ENCODE measurements at regions not wholly inside any gene's neighbourhood (a gene's known extent, or its start where the extent isn't known, plus 50 kb on each side); places are given as distances from the start of the nearest gene placed in this dataset.
"Not testable (repeated sequence)": the region's sequence is repeated elsewhere in the genome, so short reads cannot be mapped to it uniquely, and the experiment has no call there.

DNA sequence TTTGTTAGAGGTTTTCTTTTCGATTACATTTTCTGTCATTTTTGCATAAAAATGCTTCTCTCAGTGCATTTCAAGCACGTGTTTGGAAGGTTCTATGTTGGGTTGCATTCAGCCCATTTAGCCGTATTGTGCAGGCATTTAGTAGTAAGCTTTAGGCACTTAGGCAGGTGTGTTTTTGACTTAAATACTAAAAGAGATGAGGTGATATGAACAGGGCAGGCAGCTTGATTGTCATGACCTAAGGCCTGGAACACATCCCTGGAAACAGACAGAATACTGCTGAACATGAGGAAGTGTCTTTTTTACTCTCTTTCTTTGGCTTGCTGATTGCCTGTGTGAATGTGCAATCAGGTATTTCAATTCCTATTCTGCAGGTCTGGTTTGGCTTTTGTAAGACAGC lies 610.5 kb upstream of the MAN1A1 start:
- H3K79me2 ChIP-seq (ENCODE audit: control insufficient read depth, insufficient read depth, low read length, unreplicated experiment): no peaks in the 10 kb centered on the region

DNA sequence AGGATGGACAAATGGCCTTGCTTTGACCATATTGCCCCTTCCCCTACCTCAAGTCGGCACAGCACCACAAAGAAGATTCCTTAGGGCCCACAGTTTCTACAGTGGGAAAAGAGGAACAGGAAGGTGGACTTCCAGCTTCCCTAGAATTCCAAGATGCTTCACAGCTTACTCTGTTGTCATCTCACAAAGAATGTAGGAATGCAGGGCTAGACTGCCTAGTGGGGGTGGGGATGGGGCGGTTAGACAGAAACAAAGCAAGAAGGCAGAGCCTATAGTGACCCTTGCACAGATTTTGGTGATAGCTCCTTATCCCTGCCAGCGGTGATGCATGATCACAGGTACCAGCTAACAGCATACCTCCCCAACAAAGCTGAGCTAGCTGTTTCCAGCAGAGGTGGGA lies 607.6 kb upstream of the MAN1A1 start:
- Histone ChIP-seq H3K27me3 (ENCODE audit: insufficient read depth, low read length) (no peaks in the 10 kb centered on the region), H3K27ac (ENCODE audit: low read depth, low read length) (no peak overlapping the region), H2AFZ (ENCODE audit: low read length, unreplicated experiment) (no peak overlapping the region), H3K4me3 (ENCODE audit: low read depth, low read length) (no peak overlapping the region), H3K4me1 (ENCODE audit: control insufficient read depth, insufficient read depth, low read length, unreplicated experiment) (no peaks in the 10 kb centered on the region), H3K36me3 (ENCODE audit: insufficient read depth, low read length) (no peaks in the 10 kb centered on the region), H3K79me2 (ENCODE audit: control insufficient read depth, insufficient read depth, low read length, unreplicated experiment) (no peaks in the 10 kb centered on the region)

More for the DNA sequence above, 610.5 kb upstream of the MAN1A1 start:
- Histone ChIP-seq H2AFZ (ENCODE audit: low read length, unreplicated experiment) (no peak overlapping the region), H3K4me3 (ENCODE audit: low read depth, low read length) (no peak overlapping the region), H3K4me1 (ENCODE audit: control insufficient read depth, insufficient read depth, low read length, unreplicated experiment) (no peaks in the 10 kb centered on the region), H3K36me3 (ENCODE audit: insufficient read depth, low read length) (no peaks in the 10 kb centered on the region), H3K27ac (ENCODE audit: low read depth, low read length) (no peak overlapping the region), H3K27me3 (ENCODE audit: insufficient read depth, low read length) (no peaks in the 10 kb centered on the region)

DNA sequence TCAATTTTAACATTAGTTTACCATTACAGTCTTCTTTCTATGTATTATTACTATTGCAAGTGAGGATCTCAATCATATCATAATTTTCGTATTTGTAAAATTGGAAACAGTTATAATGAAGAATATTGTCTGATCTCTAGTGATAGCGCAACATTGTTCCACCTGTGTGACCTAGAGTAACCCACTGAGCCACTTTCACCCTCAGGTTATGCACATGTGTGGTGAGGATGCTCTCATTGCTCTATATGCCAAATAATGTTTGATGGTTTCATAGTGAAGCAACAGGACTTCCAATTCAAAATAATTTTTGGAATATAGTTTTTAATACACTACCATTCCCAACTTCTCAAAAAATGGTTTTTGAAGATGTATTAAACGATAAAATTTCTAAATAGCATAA lies 603.1 kb upstream of the MAN1A1 start:
- H3K27ac ChIP-seq (ENCODE audit: low read depth, low read length): no peak overlapping the region
- no peaks in the 10 kb centered on the region for H3K27me3 ChIP-seq (ENCODE audit: insufficient read depth, low read length)
- H3K4me1 ChIP-seq (ENCODE audit: control insufficient read depth, insufficient read depth, low read length, unreplicated experiment): no peaks in the 10 kb centered on the region
- no peaks in the 10 kb centered on the region for H3K36me3 ChIP-seq (ENCODE audit: insufficient read depth, low read length)
- H2AFZ ChIP-seq (ENCODE audit: low read length, unreplicated experiment): no peak overlapping the region
- H3K79me2 ChIP-seq (ENCODE audit: control insufficient read depth, insufficient read depth, low read length, unreplicated experiment): no peaks in the 10 kb centered on the region
- no peak overlapping the region for H3K4me3 ChIP-seq (ENCODE audit: low read depth, low read length)

DNA sequence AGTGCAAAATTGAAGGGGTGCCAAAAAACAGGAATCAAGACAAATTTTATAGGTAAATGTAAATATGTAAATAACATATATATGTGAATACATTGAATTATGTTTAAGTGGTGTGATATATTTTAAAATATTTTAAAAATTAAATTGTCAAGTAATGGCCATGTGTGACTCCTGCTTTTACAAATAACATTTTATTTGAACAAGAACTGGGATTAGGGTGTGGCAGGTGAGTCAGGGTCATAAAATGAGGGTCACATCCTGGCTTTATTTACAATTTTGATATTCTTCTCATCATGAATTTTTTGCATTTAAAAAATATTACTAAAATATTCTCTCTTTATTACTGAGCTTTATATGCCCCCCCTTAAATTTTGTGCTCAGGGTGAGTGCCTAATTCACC lies 601.1 kb upstream of the MAN1A1 start:
- H3K27me3 ChIP-seq (ENCODE audit: insufficient read depth, low read length): no peaks in the 10 kb centered on the region
- no peak overlapping the region for H3K27ac ChIP-seq (ENCODE audit: low read depth, low read length)
- no peak overlapping the region for H3K4me3 ChIP-seq (ENCODE audit: low read depth, low read length)
- no peaks in the 10 kb centered on the region for H3K36me3 ChIP-seq (ENCODE audit: insufficient read depth, low read length)
- H3K79me2 ChIP-seq (ENCODE audit: control insufficient read depth, insufficient read depth, low read length, unreplicated experiment): no peaks in the 10 kb centered on the region
- no peaks in the 10 kb centered on the region for H3K4me1 ChIP-seq (ENCODE audit: control insufficient read depth, insufficient read depth, low read length, unreplicated experiment)
- no peak overlapping the region for H2AFZ ChIP-seq (ENCODE audit: low read length, unreplicated experiment)

DNA sequence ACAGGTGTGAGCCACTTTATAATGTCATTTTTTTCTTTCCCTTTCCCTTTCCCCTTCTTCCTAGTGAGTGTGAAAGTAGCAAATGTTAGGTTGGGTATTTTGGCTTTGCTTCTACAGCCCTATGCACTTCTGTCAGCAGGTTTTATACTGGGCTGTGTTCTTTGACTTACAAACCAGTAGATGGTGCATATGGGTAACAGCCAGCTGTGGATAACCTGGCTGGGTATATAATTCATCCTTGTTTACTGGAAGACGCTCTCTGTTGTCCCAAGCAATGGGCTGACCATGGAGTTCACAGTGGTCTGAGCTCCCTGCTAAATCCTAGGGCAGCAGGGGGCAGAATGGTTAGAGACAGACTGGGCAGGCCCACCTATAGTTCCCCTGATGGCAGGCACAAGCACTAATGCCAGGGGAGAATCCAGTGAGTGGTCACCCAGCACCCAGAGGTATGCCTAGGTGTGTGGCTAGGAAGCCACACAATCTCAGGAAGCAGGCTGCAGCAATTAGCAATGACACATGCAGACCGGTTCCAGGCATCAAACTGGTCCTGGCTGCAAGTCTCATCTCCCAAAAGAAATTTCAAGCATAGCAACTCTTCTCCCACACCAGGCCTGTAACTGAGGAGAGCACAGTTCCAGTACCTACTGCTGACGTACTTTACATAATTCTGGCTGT lies 592.7 kb upstream of the MAN1A1 start:
- Histone ChIP-seq H3K79me2 (ENCODE audit: control insufficient read depth, insufficient read depth, low read length, unreplicated experiment) (no peaks in the 10 kb centered on the region), H3K36me3 (ENCODE audit: insufficient read depth, low read length) (no peaks in the 10 kb centered on the region), H3K4me1 (ENCODE audit: control insufficient read depth, insufficient read depth, low read length, unreplicated experiment) (no peaks in the 10 kb centered on the region), H3K27ac (ENCODE audit: low read depth, low read length) (no peak overlapping the region), H2AFZ (ENCODE audit: low read length, unreplicated experiment) (no peak overlapping the region), H3K4me3 (ENCODE audit: low read depth, low read length) (no peak overlapping the region), H3K27me3 (ENCODE audit: insufficient read depth, low read length) (no peaks in the 10 kb centered on the region)

DNA sequence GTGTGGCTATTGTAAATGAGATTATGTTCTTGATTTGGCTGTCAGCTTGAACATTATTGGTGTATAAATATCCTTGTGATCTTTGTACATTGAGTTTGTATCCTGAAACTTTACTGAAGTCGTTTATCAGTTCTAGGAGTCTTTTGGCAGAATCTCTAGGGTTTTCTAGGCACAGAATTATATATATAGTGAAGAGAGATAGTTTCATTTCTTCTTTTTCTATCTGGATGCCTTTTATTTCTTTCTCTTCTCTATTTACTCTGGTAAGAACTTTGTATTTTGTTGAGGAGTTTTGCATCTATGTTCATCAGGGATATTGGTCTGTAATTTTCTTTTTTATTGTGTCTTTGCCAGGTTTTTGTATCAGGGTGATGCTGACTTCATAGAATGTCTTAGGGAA lies 589.2 kb upstream of the MAN1A1 start:
- Histone ChIP-seq H3K27ac (ENCODE audit: low read depth, low read length) (no peak overlapping the region), H3K27me3 (ENCODE audit: insufficient read depth, low read length) (no peaks in the 10 kb centered on the region), H3K79me2 (ENCODE audit: control insufficient read depth, insufficient read depth, low read length, unreplicated experiment) (no peaks in the 10 kb centered on the region), H3K4me3 (ENCODE audit: low read depth, low read length) (no peak overlapping the region), H3K36me3 (ENCODE audit: insufficient read depth, low read length) (no peaks in the 10 kb centered on the region), H3K4me1 (ENCODE audit: control insufficient read depth, insufficient read depth, low read length, unreplicated experiment) (no peaks in the 10 kb centered on the region), H2AFZ (ENCODE audit: low read length, unreplicated experiment) (no peak overlapping the region)

DNA sequence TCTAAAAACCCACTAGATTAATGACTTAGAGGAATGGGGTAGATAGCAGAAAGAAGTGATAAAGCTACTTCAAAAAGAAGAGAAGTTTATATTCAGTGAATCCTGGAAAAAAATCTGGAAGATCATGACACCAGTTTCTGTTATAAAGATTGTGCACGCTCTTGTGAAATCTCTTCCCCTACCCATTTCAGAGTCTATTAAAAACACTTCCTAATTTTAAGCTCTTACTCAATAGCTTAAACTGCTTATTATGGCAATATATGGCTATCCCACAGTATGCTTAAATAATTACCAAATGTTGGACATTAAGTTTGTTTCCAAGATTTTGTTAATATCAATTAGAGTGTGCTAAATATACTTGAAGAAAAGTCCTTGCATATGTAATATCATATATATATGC lies 585.3 kb upstream of the MAN1A1 start:
- H3K36me3 ChIP-seq (ENCODE audit: insufficient read depth, low read length): no peaks in the 10 kb centered on the region
- H3K27me3 ChIP-seq (ENCODE audit: insufficient read depth, low read length): no peaks in the 10 kb centered on the region
- no peak overlapping the region for H3K27ac ChIP-seq (ENCODE audit: low read depth, low read length)
- no peaks in the 10 kb centered on the region for H3K4me1 ChIP-seq (ENCODE audit: control insufficient read depth, insufficient read depth, low read length, unreplicated experiment)
- no peak overlapping the region for H3K4me3 ChIP-seq (ENCODE audit: low read depth, low read length)
- no peak overlapping the region for H2AFZ ChIP-seq (ENCODE audit: low read length, unreplicated experiment)
- H3K79me2 ChIP-seq (ENCODE audit: control insufficient read depth, insufficient read depth, low read length, unreplicated experiment): no peaks in the 10 kb centered on the region

DNA sequence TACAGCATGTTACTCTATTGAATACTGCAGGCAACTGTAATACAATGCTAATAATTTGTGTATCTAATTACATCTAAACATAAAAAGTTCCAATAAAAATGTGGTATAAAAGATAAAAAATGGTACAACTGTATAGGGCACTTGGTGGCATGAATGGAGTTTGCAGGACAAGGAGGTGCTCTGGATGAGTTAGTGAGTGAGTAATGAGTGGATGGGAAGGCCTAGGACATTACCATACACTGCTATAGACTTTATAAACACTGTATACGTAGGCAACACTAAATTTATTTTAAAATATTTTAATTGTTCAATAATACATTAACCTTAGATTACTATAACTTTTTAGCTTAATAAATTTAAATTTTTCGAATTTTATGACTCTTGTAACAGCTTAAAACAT lies 579.6 kb upstream of the MAN1A1 start:
- Histone ChIP-seq H3K4me1 (ENCODE audit: control insufficient read depth, insufficient read depth, low read length, unreplicated experiment) (no peaks in the 10 kb centered on the region), H2AFZ (ENCODE audit: low read length, unreplicated experiment) (no peak overlapping the region), H3K4me3 (ENCODE audit: low read depth, low read length) (no peak overlapping the region), H3K79me2 (ENCODE audit: control insufficient read depth, insufficient read depth, low read length, unreplicated experiment) (no peaks in the 10 kb centered on the region), H3K27ac (ENCODE audit: low read depth, low read length) (no peak overlapping the region), H3K36me3 (ENCODE audit: insufficient read depth, low read length) (no peaks in the 10 kb centered on the region), H3K27me3 (ENCODE audit: insufficient read depth, low read length) (no peaks in the 10 kb centered on the region)

DNA sequence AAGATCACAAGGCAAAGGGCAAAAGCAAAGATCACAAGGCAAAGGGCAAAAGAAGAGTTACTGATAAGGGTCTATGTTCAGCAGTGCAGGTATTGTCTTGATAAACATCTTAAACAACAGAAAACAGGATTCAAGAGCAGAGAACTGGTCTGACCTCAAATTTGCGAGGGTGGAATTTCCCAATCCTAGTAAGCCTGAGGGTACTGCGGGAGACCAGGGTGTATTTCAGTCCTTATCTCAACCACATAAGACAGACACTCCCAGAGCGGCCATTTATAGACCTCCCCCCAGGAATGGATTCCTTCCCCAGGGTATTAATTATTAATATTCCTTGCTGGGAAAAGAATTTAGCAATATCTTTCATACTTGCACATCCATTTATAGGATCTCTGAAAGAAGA lies 575.3 kb upstream of the MAN1A1 start:
- not testable (repeated sequence) for H3K4me3 ChIP-seq (ENCODE audit: low read depth, low read length); H3K79me2 ChIP-seq (ENCODE audit: control insufficient read depth, insufficient read depth, low read length, unreplicated experiment); H3K4me1 ChIP-seq (ENCODE audit: control insufficient read depth, insufficient read depth, low read length, unreplicated experiment); H3K27me3 ChIP-seq (ENCODE audit: insufficient read depth, low read length); H2AFZ ChIP-seq (ENCODE audit: low read length, unreplicated experiment); H3K27ac ChIP-seq (ENCODE audit: low read depth, low read length); H3K36me3 ChIP-seq (ENCODE audit: insufficient read depth, low read length)

DNA sequence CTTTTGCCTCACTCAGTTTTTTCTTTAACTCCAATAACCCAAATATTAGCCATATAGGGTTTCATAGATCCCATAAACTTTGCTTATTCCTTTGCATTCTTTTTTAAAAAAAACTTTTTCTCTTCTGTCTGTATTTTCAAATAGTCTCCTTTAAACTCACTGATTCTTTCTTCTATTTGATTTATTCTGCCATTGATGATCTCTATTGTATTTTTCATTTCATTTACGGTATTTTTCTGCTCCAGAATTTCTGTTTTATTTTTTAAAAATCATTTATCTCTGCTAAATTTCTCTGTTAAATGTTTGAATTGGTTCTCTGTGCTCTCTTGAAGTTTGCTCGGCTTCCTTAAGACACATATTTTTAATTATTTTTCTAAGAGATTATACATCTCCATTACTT lies 573.3 kb upstream of the MAN1A1 start:
- no peaks in the 10 kb centered on the region for H3K27me3 ChIP-seq (ENCODE audit: insufficient read depth, low read length)
- no peaks in the 10 kb centered on the region for H3K4me1 ChIP-seq (ENCODE audit: control insufficient read depth, insufficient read depth, low read length, unreplicated experiment)
- H3K4me3 ChIP-seq (ENCODE audit: low read depth, low read length): no peak overlapping the region
- no peak overlapping the region for H3K27ac ChIP-seq (ENCODE audit: low read depth, low read length)
- no peak overlapping the region for H2AFZ ChIP-seq (ENCODE audit: low read length, unreplicated experiment)
- no peaks in the 10 kb centered on the region for H3K36me3 ChIP-seq (ENCODE audit: insufficient read depth, low read length)
- H3K79me2 ChIP-seq (ENCODE audit: control insufficient read depth, insufficient read depth, low read length, unreplicated experiment): no peaks in the 10 kb centered on the region

DNA sequence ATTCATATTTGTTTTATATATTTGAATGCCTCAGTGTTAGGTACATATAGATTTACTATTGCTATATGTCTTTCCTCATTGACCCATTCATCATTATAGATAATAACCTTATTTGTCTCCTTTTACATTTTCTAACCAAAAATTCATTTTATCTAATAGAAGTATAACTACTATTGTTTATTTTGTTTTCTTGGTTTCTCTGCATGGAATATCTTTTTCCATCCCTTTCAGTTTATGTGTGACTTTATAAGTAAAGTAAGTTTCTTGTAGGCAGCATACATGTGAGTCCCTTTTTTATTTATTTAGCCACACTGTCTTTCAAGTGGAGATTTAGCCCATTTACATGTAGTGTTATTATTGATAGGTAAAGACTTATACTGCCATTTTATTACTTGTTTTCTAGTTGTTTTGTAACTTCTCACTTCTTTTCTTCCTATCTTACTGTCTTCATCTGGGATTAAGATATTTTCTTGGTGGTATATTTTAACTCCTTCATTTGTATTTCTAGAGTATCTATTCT lies 572.0 kb upstream of the MAN1A1 start:
- H3K36me3 ChIP-seq (ENCODE audit: insufficient read depth, low read length): no peaks in the 10 kb centered on the region
- H3K27me3 ChIP-seq (ENCODE audit: insufficient read depth, low read length): no peaks in the 10 kb centered on the region
- no peak overlapping the region for H3K27ac ChIP-seq (ENCODE audit: low read depth, low read length)
- no peak overlapping the region for H3K4me3 ChIP-seq (ENCODE audit: low read depth, low read length)
- no peaks in the 10 kb centered on the region for H3K4me1 ChIP-seq (ENCODE audit: control insufficient read depth, insufficient read depth, low read length, unreplicated experiment)
- no peaks in the 10 kb centered on the region for H3K79me2 ChIP-seq (ENCODE audit: control insufficient read depth, insufficient read depth, low read length, unreplicated experiment)
- H2AFZ ChIP-seq (ENCODE audit: low read length, unreplicated experiment): no peak overlapping the region
